GM13976 (cell line): ENCODE measurements at regions not wholly inside any gene's neighbourhood (a gene's known extent, or its start where the extent isn't known, plus 50 kb on each side); places are given as distances from the start of the nearest gene placed in this dataset.
"Not testable (repeated sequence)": the region's sequence is repeated elsewhere in the genome, so short reads cannot be mapped to it uniquely, and the experiment has no call there.

Source experiments
- DNase-seq: peaks from one replicate; pipeline ENCODE4 v3.0.0; 2012; ENCODE audit warnings: low spot score
- in situ Hi-C: fragments of 300-500 bp; cut with MboI; formaldehyde crosslinking; loops from one replicate; pipeline ENCODE4 v1.12.0; 2022; ENCODE audit warnings: low sequenced_read_pairs, mixed read lengths, inconsistent platforms; ENCODE audit not compliant: unreplicated experiment
- TF ChIP-seq, protein P1 (sequence below): IDR thresholded peaks from 2 replicates; pipeline ENCODE4 v1.5.1; 2012; ENCODE audit warnings: borderline replicate concordance, mild to moderate bottlenecking; ENCODE audit not compliant: insufficient read depth; ENCODE audit errors: extremely low read depth, missing control alignments, control extremely low read depth

DNA sequence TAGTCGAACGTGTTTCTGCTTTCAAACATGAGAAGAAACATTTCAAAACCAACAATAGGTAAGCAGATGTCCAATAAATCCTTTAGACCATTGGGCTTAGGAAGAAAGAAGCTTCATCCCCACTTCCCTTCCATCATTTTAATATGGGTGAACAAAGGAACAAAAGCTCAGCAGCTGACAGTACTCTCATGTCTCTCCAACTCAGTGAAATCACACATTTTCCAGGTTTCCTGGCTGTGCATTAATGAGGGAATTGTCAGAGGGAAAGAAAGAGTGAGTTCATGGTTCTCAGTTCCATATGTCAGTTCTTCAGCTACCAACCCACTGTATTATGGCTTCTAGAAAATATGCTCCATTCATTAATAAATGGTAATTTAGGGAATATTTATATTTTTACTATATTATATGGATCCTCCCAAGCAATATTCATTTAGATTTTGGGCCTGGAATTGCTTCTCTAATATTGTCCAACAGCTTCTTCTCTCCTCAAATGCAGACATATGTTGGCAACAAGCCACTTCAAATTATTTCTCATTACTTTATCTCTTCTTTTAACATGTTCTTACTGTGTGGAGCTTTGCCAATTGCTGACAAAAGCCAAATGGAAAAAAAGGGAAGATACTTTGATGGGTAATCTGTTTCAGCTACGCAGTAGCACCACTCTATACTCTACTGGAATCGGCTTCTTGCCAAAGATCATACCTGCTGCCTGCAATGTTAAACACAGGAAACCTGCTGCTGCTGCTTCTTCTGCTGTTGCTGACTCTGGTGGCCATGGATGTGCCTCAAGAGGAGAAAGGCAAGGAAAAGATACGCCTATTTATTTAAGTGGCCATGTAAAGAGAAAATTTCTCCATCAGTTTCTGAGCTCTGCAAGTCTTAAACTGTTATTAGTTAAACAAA, 1757.6 kb downstream of the ARAP2 start:
- TF ChIP-seq, protein P1, sequence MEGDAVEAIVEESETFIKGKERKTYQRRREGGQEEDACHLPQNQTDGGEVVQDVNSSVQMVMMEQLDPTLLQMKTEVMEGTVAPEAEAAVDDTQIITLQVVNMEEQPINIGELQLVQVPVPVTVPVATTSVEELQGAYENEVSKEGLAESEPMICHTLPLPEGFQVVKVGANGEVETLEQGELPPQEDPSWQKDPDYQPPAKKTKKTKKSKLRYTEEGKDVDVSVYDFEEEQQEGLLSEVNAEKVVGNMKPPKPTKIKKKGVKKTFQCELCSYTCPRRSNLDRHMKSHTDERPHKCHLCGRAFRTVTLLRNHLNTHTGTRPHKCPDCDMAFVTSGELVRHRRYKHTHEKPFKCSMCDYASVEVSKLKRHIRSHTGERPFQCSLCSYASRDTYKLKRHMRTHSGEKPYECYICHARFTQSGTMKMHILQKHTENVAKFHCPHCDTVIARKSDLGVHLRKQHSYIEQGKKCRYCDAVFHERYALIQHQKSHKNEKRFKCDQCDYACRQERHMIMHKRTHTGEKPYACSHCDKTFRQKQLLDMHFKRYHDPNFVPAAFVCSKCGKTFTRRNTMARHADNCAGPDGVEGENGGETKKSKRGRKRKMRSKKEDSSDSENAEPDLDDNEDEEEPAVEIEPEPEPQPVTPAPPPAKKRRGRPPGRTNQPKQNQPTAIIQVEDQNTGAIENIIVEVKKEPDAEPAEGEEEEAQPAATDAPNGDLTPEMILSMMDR = no peak
- DNase-seq = no peak
- in situ Hi-C loops = no loop called here

DNA sequence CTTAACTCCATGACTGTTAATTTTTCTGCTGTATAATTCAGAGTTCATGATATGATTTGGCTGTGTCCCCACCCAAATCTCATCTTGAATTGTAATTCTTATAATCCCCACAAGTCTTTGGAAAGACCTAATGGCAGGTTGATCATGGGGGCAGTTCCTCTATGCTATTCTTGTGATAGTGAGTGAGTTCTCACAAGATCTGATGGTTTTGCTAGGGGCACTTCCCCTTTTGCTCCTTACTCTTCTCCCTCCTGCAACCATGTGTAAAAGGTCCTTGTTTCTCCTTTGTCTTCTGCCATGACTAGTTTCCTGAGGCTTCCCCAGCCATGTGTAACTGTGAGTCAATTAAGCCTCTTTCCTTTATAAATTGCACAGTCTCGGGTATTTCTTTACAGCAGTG, 1751.9 kb downstream of the ARAP2 start:
- TF ChIP-seq, protein P1 = no peak
- in situ Hi-C loops = no loop called here
- no peak for DNase-seq

DNA sequence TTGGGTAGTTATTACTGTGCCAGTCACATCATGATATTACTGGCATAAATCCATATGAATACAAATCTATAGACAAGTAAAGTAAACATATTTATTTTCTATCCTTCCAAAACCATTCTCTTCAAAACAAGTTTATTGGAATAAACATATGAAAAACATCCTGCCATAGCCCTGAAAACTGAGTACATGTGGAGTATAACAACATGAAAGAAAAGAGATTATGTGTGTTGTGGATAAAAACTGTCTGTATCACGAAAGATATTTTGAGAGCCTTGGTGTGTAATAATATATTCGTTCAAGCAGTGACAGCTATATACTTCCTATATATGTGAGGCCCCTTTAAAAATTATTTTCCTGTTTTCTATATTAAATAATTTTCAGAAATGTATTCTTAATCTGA, 1742.2 kb downstream of the ARAP2 start:
- in situ Hi-C loops = no loop called here
- DNase-seq = no peak
- TF ChIP-seq, protein P1 = no peak

DNA sequence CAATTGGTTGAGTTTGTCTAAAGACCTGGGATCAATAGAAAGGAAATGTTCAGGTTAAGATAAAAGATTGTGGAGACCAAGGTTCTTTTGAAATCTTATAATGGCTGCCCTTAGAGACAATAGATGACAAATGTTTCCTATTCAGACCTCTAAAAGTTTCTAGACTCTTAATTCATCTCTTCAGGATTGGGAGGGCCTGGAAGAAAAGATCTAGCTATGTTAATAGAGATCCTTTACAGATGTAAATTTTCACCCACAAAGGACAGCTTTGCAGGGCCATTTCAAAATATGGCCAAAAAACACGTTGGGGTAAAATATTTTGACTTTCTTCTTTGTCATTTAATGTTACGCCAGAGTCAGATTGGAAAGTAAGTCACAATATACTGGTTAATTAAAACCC, 1739.6 kb downstream of the ARAP2 start:
- DNase-seq, in situ Hi-C loops: not testable (repeated sequence)

DNA sequence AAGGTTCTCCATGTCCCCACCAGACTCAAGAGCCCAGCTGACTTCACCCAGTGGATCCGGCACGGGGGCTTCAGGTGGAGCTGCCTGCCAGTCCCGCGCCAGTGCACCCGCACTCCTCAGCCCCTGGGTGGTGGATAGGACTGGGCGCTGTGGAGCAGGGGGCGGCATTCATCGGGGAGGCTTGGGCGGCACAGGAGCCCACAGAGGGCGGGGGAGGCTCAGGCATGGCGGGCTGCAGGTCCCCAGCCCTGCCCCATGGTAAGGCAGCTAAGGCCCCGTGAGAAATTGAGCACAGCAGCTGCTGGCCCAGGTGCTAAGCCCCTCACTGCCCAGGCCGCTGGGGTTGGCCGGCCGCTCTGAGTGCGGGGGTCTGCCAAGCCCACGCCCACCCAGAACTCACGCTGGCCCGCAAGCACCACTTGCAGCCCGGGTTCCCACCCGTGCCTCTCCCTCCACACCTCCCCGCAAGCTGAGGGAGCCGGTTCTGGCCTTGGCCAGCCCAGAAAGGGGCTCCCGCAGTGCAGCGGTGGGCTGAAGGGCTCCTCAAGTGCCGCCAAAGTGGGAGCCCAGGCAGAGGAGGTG, 1737.7 kb downstream of the ARAP2 start:
- DNase-seq, in situ Hi-C loops: not testable (repeated sequence)

DNA sequence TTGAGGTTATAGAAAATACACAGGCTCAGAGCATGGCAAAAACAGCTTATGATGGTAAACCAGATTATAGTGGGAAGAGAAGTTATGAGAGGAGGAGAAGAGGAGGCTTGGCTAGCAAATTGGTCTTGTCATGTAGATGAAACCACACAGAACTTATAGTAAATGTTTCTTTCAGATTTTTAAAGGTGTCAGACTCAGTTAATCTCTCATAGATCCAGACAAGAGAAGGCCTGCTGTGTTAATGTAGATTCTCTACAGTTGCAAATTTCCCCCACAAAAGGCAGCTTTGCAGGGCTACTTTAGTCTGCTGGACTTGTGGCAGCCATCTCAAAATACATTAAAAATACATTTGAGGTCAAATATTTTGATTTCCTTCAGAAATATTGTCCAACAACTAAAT, 1731.7 kb downstream of the ARAP2 start:
- TF ChIP-seq, protein P1 = no peak
- no peak for DNase-seq
- in situ Hi-C loops = no loop called here

DNA sequence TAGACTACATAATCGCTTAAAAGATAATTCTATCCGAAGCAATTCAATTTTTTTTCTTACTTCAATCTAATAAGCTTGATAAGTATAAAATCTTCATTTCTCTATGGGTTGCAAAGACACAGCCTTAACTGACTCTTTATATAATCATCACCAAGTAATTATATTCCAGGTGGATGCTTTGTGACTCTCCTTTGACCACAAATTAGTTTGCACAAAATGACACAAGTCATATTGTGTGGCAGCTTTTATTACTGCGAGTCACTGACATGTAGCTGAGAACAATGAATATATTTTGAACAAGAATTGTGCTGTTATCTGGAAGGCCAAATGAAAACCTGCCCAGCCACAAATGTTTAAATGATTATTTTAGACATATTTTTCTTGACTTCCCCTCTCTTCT, 1727.8 kb downstream of the ARAP2 start:
- in situ Hi-C loops = no loop called here
- no peak for DNase-seq
- TF ChIP-seq, protein P1 = no peak
